ENCODE measurements at regions not wholly inside any gene's neighbourhood (a gene's known extent, or its start where the extent isn't known, plus 50 kb on each side); places are given as distances from the start of the nearest gene placed in this dataset.

GRCh38 chr2:120809609-120810440 is 74.2 kb downstream of the GLI2 start:
- DNase-seq = no peak

GRCh38 chr2:120810639-120811038 is 75.0 kb downstream of the GLI2 start:
- no peak for DNase-seq

GRCh38 chr2:120812866-120813265 is 77.2 kb downstream of the GLI2 start:
- DNase-seq = no peak

DNA sequence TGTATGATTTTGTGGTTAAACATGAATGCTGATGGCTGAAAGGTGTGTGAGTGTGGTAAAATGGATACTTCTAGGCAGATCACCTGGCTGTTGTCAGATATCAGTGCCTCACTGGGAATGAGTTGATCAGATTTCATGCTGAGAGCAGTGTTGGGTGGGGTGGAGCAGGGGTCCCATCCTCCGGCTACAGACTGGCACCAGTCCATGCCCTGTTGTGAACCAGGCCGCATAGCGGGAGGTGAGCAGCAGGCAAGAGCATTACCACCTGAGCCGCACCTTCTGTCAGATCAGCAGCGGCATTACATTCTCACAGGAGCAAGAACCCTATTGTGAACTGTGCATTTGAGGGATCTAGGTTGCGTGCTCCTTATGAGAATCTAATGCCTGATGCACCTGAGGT is 78.7 kb downstream of the GLI2 start:
- DNase-seq = no peak

DNA sequence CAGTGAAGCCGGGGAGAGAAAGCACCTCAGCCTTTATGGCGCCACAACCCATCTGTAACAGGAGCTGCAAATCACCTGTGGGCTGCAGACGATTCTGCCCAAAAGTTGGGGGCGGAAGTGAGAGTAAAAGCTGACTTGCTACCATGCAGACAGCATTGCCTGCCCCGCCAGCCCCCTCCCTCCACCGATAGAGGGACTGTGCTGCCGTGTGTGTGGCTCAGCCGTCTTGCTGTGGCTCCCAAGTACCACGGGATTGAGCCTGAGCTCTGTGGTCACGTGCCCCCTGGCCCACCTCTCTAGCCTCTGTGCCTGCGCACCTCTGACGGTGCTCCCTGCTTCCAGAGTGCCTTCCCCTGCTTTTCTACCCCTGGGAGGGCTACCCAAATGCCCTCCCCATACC is 79.6 kb downstream of the GLI2 start:
- DNase-seq = no peak

DNA sequence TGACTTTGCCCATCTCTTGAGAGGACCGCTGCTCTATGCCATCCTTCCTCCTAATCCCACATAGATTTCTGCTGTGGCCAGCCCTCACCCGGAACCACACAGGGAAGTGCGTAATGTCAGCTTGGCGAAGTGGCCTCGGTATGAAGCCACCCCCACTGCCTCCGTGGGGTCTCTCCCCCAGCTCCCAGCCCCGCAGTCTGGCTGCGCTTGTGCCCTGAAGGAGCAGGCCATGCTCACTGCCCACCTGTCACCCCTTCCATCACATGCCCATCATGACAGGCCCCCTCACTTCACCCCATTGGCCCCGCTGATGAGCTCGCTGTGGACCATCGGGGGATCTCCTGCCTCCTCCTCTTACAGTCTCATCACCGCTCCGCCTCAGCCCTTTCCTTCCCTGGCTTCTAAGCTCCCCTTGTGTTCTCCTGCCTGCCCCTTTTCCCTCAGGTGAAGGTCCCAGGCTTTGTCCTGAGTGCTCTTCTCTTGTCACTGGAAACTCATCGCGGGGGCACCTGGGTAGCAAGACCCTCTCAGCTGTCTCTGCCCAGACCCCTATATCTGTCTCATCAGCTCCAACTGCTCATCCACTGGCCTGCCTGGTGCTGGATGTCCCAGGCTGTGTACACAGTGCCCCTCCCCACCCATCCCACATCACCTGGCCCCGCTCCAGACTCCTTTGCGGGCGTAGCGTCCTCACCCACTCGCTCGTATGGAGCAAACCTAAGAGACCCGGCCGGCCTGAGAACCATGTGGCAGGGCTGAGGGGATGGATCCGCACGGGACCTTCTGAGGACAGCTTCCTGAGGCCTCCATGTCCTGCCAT is 81.7 kb downstream of the GLI2 start:
- DNase-seq = no peak

DNA sequence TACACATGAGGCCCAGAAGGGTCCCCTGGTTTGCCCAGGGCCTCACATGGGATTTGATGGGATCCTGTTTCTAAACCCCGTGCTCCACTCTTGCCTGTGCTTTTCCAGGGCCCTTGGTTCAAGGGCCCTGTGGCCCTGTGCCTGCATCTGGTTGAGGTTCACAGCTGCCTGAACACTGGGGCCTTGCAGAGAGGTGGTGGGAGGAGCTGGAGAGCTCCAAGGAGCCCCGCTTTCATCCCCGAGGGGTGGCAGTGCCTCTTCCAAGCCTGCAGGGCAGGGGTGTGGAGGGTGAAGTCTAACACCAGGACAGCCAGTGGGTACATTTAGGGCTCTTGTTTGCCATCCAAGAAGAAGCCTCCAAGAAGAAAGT is 82.3 kb downstream of the GLI2 start:
- no peak for DNase-seq

- DNase-seq = no peak
These were observed 82.8 kb downstream of the GLI2 start for GRCh38 chr2:120818441-120818920.

DNA sequence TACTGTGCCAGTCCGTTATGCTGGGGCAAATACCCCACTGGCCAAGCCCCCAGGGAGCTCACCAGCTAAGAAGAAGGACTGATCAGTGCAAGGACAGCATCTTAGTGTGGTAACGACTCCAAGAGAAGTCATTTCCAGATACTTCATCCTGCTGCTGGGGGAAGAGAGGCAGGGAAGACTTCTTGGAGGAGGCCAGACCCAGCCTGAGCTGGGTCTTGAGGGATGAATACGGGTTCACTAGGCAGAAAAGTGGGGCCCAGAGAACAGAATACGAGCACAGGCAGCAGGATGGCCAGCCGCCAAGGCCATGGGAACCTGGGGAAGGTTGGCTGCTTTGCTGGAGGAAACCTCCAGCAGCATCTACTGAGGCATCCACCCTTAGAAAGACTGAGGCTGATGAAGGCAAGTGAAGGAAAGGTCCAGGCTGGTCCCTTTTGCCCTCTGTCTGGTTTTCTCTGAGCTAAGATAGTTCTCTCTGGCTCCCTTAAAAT is 84.1 kb downstream of the GLI2 start:
- no peak for DNase-seq

GRCh38 chr2:120820263-120820952 is 84.7 kb downstream of the GLI2 start:
- DNase-seq = no peak

- DNase-seq = no peak
These were observed 85.2 kb downstream of the GLI2 start for GRCh38 chr2:120820953-120821279.

DNA sequence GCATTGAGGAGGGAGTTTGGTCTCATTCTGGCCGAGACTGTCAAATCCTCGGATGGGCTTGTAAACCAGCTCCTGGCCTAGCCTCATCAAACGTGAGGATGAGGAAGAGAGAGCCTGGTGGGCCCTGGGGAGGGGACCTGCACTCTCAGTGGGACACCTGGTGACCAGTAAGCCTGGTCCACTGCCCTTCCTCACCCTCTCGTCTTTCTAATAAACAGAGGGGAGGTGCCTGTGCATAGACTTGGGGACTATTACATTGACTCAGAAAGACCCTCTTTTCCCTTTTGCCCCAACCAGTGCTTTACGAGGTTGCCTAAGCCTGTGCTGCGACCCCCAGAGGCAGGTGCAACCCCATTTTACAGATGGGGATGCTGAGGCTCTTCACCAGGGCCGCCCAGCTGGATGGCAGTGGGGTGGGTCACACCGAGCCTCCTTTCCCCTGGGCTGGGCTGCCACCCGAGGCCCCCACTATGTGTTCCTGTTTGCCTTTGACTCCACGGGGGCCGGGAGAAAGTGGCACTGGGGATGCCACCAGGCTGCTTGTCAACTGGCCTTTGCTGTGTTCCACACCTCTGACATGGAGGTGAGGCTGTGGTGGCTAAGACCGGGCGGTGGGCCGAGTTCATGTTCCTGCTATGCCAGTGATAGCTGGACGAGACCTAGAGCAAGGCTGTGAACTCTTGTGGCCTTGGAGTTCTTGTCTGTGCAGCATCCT is 85.9 kb downstream of the GLI2 start:
- no peak for DNase-seq

GRCh38 chr2:120822933-120823332 is 87.3 kb downstream of the GLI2 start:
- no peak for DNase-seq

GRCh38 chr2:120823551-120823950 is 87.9 kb downstream of the GLI2 start:
- no peak for DNase-seq

DNA sequence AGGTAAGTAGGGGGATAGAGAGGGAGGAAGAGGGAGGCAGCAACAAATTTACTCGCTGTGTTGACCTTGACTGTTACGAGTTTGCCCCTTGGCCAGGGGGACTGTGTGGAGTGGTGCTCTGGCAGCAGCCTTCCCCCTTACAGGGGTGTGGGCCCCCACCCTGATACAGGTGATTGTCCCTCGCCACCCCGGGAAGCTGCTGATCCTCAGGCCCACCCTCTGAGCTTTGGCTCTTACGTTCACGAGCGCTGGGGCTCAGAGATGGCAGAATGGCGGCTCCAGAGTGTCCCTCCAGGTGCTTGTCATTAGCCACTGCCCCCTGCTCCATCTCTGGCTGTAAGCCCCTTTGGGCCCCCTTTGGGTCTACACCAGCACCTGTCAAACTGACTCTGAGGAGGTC is 88.6 kb downstream of the GLI2 start:
- DNase-seq = no peak

DNA sequence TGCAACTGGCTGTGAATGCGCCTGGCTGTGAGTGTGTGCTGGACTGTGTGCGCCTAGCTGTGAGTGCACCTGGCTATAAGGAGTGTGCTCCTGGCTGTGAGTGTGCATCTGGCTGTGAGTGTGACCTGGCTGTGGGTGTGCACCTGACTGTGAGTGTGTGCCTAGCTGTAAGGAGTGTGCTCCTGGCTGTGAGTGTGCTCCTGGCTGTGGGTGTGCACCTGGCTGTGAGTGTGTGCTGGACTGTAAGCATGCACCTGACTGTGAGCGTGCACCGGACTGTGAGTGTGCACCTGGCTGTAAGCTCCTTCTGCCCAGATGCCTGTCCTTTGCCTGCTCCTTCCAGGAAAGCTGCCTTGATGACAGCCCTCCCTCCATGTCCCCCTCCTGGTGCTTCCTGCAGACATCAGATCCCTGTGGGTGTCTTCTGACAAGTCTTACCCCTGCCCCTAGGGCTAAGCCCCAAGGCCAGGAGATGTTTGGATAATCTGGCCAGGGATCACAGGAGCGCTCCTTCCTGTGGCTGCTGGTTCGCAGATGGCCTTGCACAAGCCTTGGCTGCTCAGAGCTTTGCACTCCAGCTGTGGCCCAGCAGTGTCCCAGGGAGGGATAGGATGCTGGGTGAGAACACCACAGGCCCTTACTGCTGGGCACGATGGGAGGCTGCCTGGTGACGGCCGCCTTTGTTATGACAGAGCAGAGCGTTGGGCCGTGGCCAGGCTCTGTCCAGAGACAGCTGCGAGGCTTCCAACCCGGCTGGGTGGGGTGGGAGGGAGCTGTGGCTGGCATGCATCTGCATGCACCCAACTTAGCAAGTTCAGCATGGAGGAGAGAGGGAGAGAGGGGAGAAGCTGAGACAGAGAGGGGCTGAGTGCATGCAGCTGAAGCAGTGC is 89.9 kb downstream of the GLI2 start:
- no peak for DNase-seq

GRCh38 chr2:120826260-120826648 is 90.6 kb downstream of the GLI2 start:
- DNase-seq = no peak

DNA sequence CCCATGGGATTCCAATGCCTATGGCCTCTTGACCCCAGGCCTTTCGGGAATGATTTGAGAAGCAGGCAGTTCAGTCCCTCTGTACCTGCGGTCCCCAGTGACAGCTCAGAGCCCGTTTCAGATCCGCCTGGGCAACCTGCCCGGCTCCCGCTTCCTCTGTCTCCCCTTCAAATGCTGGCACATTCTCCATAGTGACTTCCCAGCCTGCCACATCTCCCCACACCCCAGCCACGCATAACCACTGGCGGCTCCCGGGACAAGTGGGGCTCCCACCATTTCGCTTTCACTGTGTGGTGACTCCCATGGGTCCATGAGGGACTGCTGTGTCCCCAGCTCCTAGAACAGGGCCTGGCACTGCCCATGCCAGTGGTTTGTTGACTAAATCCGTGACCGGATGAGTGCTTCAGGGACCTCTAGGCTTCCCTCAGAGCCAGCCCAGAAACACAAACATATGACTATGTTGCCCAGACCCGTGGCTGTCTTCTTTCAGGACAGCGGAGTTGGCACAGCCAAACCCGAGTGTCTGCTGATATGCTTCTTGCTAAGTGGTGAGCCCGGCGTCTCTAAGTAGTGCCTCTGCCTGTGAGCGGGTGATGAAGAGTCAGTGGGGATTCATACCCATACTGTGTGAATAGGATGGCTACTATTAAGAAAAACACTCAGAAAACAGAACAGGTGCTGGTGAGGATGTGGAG is 91.2 kb downstream of the GLI2 start:
- no peak for DNase-seq

- no peak for DNase-seq
These were observed 92.4 kb downstream of the GLI2 start for GRCh38 chr2:120828066-120828465.

DNA sequence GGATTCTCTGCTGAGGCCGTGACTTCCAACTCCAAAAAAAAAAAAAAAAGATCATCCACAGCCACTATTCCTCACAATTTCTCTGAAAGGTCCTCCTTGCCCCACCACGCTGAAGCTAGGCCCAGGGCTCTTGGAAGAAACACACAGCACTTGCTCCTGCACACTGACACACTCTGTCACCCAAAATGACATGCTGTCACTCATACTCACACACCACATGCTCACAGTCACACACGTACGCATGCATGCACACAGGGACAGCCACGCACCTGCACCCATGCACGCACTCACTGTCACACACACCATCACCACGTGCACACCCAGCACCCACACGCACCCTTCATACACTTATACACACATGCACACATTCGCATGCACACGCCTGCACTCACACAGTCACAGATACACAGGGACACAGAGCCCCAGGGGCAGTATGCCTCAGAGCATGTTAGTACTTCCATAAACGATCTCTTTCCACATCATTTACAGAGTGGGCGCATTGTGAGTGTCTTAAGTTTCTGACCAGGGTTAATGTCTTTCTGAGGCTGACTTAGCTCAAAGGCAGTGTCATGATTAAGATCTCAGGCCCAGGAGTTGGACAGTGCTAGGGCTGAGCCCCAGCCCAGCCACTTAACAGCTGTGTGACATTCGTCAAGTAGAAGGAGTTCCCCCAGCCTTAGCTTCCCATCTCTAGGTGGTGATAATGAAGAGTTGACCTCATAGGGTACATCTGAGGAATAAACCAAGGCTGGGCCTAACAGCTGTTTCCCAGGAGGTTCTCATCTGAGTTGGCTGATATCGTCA is 93.4 kb downstream of the GLI2 start:
- no peak for DNase-seq

All from stimulated activated CD4-positive, alpha-beta T cell treated with anti-CD3 and anti-CD28 coated beads, Interleukin-4, amount 100 ng/mL, for 4 hours (primary cell).